ENCODE measurements at regions not wholly inside any gene's neighbourhood (a gene's known extent, or its start where the extent isn't known, plus 50 kb on each side); places are given as distances from the start of the nearest gene placed in this dataset.

DNA sequence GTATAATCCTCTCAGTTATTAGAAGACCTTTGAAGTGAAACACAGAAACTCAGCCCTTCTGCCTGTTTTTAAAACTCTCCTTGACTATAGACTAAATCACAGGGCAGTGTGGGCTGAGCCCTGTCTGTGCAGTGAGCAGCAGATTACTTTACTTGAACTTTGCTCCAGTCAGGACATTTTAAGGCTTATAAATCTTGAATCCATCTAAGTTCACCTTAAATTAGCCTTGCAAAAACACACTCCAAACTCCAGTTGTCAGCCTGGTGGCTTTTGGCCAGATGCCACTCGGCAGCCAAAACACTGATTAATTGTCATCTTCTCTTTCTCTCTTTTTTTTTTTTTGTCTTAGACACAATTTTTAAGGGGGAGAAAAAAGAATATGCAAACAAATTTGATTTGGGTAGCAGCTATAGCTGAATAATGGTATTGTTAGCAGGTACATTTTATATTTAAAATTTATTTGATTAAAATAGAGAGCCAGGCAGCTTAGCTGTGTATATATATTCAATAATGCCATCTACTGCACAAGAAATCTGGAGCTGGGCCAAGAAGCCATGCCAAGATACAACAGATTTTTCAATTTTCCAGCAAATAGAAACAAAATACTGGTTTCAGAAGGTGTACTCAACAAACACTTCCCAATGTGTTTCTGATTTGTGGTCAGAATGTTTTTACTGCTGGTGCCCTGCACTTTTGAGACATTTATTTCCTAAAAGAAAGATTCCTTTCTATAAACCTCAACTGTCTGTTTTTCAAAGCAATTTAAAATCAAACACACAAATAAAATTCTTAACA is 247.7 kb downstream of the TFEC start:
- TF ChIP-seq, protein P1, sequence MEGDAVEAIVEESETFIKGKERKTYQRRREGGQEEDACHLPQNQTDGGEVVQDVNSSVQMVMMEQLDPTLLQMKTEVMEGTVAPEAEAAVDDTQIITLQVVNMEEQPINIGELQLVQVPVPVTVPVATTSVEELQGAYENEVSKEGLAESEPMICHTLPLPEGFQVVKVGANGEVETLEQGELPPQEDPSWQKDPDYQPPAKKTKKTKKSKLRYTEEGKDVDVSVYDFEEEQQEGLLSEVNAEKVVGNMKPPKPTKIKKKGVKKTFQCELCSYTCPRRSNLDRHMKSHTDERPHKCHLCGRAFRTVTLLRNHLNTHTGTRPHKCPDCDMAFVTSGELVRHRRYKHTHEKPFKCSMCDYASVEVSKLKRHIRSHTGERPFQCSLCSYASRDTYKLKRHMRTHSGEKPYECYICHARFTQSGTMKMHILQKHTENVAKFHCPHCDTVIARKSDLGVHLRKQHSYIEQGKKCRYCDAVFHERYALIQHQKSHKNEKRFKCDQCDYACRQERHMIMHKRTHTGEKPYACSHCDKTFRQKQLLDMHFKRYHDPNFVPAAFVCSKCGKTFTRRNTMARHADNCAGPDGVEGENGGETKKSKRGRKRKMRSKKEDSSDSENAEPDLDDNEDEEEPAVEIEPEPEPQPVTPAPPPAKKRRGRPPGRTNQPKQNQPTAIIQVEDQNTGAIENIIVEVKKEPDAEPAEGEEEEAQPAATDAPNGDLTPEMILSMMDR (IDR thresholded peaks at IDR 0.05; ENCODE audit: poor library complexity, severe bottlenecking), result no peak
- no peaks in the 10 kb centered on the region for H3K4me1 ChIP-seq (ENCODE audit: insufficient read depth, poor library complexity, severe bottlenecking)
- ATAC-seq (ENCODE audit: low read depth) (no peak), DNase-seq (ENCODE audit: low spot score) (no peak)
- no peaks in the 10 kb centered on the region for H3K27me3 ChIP-seq (ENCODE audit: insufficient read depth, poor library complexity, severe bottlenecking)
- no peak overlapping the region for H3K27ac ChIP-seq (ENCODE audit: poor library complexity, severe bottlenecking)
- no peaks in the 10 kb centered on the region for H3K36me3 ChIP-seq (ENCODE audit: low read depth)
- H3K4me3 ChIP-seq (ENCODE audit: severe bottlenecking), result no peak overlapping the region
- H3K9me3 ChIP-seq (ENCODE audit: severe bottlenecking), result no peaks in the 10 kb centered on the region

DNA sequence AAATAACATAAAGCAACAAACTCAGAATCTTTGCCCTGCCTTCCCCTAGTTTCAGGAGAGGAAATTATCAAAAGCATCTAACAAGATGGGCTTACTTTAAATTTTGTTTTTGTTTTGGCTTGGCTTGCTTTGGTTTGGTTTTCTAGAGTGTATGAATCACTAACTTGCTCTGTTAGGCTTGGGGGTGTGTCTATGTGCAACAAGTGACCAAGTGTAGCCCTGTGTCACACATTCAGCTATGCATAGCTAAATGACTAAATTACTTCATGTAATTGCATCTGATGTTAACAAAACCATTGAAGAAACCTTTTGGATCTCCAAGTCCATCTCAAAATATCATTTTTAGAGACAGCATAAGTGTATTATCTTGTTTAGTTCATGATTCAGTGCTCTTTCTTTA is 251.0 kb downstream of the TFEC start:
- TF ChIP-seq, protein P1 (IDR thresholded peaks at IDR 0.05; ENCODE audit: poor library complexity, severe bottlenecking), result no peak
- Histone ChIP-seq H3K27me3 (ENCODE audit: insufficient read depth, poor library complexity, severe bottlenecking) (no peaks in the 10 kb centered on the region), H3K27ac (ENCODE audit: poor library complexity, severe bottlenecking) (no peak overlapping the region), H3K36me3 (ENCODE audit: low read depth) (no peaks in the 10 kb centered on the region), H3K4me3 (ENCODE audit: severe bottlenecking) (no peak overlapping the region), H3K4me1 (ENCODE audit: insufficient read depth, poor library complexity, severe bottlenecking) (no peaks in the 10 kb centered on the region), H3K9me3 (ENCODE audit: severe bottlenecking) (no peaks in the 10 kb centered on the region)
- no peak for ATAC-seq (ENCODE audit: low read depth)
- DNase-seq (ENCODE audit: low spot score), result no peak

DNA sequence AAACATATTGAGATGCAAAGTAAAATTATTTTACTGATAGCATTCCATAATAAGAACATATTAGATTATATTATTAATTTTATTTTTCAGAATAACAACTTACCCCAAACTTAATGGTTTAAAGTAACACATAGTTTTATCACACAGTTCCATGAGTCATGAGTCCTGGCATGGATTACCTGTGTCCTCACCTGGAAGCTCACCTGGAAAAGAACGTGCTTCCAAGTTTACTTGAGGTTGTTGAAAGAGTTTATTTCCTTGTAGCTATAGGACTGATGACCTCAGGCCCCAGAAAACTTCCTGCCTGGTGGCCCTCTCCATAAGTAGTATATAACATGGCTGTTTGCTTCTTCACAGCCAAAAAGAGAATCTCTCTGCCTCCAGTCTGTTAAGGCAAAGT is 254.6 kb downstream of the TFEC start:
- Histone ChIP-seq H3K9me3 (ENCODE audit: severe bottlenecking) (no peaks in the 10 kb centered on the region), H3K36me3 (ENCODE audit: low read depth) (no peaks in the 10 kb centered on the region), H3K4me3 (ENCODE audit: severe bottlenecking) (no peak overlapping the region), H3K27ac (ENCODE audit: poor library complexity, severe bottlenecking) (no peak overlapping the region), H3K27me3 (ENCODE audit: insufficient read depth, poor library complexity, severe bottlenecking) (no peaks in the 10 kb centered on the region), H3K4me1 (ENCODE audit: insufficient read depth, poor library complexity, severe bottlenecking) (no peaks in the 10 kb centered on the region)
- TF ChIP-seq, protein P1 (IDR thresholded peaks at IDR 0.05; ENCODE audit: poor library complexity, severe bottlenecking), result no peak
- 0 out of 3 replicates have a peak, but pooled peaks have one; percentile 27 for ATAC-seq (ENCODE audit: low read depth)
- DNase-seq (ENCODE audit: low spot score), result no peak

DNA sequence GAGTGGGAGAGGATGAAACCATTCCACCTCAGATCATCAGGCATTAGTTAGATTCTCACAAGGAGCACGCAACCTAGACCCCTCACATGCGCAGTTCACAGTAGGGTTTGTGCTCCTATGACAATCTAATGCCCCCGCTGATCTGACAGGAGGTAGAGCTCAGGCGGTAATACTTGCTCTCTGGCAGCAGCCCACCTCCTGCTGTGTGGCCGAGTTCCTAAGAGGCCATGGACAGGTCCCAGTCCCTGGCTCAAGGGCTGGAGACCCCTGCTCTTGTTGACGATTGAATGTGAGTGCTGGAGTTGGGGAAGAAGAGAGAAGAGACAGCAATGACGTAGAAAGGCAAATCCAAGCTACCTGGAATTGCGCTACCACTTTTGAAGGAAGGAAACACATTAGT is 267.2 kb downstream of the TFEC start:
- ATAC-seq (ENCODE audit: low read depth) (no peak), DNase-seq (ENCODE audit: low spot score) (no peak)
- H3K4me1 ChIP-seq (ENCODE audit: insufficient read depth, poor library complexity, severe bottlenecking), result no peaks in the 10 kb centered on the region
- H3K27ac ChIP-seq (ENCODE audit: poor library complexity, severe bottlenecking), result no peak overlapping the region
- H3K4me3 ChIP-seq (ENCODE audit: severe bottlenecking), result no peak overlapping the region
- peaks cover 4% of the 10 kb centered on the region for H3K27me3 ChIP-seq (ENCODE audit: insufficient read depth, poor library complexity, severe bottlenecking)
- no peaks in the 10 kb centered on the region for H3K9me3 ChIP-seq (ENCODE audit: severe bottlenecking)
- TF ChIP-seq, protein P1 (IDR thresholded peaks at IDR 0.05; ENCODE audit: poor library complexity, severe bottlenecking), result no peak
- no peaks in the 10 kb centered on the region for H3K36me3 ChIP-seq (ENCODE audit: low read depth)

DNA sequence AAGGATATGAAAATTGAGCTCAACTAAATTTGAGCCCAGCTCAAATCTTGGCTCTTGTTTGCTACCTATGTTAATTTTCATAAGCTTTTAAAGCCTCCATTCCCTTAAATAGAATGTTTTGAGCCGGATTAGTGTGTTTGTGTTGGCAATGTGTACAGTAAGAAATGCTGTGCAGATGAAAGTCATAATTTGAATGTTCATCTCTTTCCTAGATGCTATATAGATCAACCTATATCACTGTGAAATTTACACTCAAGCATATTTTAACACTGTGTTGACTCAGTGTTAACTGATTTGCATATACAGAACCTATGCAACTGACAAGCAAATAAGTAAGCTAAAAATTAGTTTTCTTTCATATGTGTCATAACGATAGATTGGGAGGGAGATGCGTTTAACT is 272.5 kb downstream of the TFEC start:
- H3K27ac ChIP-seq (ENCODE audit: poor library complexity, severe bottlenecking), result no peak overlapping the region
- DNase-seq (ENCODE audit: low spot score) (no peak), ATAC-seq (ENCODE audit: low read depth) (no peak)
- H3K9me3 ChIP-seq (ENCODE audit: severe bottlenecking), result no peaks in the 10 kb centered on the region
- H3K36me3 ChIP-seq (ENCODE audit: low read depth), result no peaks in the 10 kb centered on the region
- H3K27me3 ChIP-seq (ENCODE audit: insufficient read depth, poor library complexity, severe bottlenecking), result no peaks in the 10 kb centered on the region
- no peak overlapping the region for H3K4me3 ChIP-seq (ENCODE audit: severe bottlenecking)
- TF ChIP-seq, protein P1 (IDR thresholded peaks at IDR 0.05; ENCODE audit: poor library complexity, severe bottlenecking), result no peak
- H3K4me1 ChIP-seq (ENCODE audit: insufficient read depth, poor library complexity, severe bottlenecking), result no peaks in the 10 kb centered on the region

Measured in RWPE2 (cell line).